Peyer's patch (tissue), 4 donors: ENCODE measurements at regions not wholly inside any gene's neighbourhood (a gene's known extent, or its start where the extent isn't known, plus 50 kb on each side); places are given as distances from the start of the nearest gene placed in this dataset.

Experiments
- CTCF ChIP-seq, 6 experiments: fragments of 450-650 bp in 4 of 6; fragments of 200-600 bp in 2 of 6; sonication (generic) in 1 of 6; IDR thresholded peaks; one replicate each; pipeline ENCODE4 v1.5.1; 2017 to 2019; ENCODE audit warnings: antibody characterized with exemption in 6 of 6, mild to moderate bottlenecking in 3 of 6, moderate library complexity in 1 of 6
- POLR2A ChIP-seq, 2 donors: fragments of 450-650 bp; IDR thresholded peaks; one replicate each; pipeline ENCODE4 v1.5.1; 2017; ENCODE audit warnings: antibody characterized with exemption in 2 of 2, mild to moderate bottlenecking in 2 of 2, moderate library complexity in 2 of 2

DNA sequence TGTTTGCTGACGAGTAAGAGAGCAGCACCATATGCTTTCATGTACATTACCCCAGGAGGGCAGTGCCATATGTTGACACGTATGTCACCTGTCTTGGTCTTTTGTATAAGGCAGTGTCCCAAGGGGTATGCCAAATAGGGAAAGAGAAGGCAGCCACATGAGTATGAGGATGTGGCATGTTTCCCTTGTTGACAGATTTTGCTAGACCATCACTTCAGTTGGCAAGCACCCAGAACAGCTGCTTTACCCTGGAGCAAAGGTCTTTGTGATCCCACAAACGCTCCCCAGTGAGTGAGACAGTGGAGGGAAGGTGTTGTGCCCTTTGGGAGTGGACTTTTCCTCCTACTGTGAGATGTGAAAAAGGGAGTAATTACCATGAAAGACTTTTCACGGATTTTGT, 350.1 kb downstream of the ETV1 start:
- TF ChIP-seq CTCF (IDR thresholded peaks at IDR 0.05), result no peak
- no peak for TF ChIP-seq POLR2A (IDR thresholded peaks at IDR 0.05)
